G401.6 (cell line): ENCODE measurements at regions not wholly inside any gene's neighbourhood (a gene's known extent, or its start where the extent isn't known, plus 50 kb on each side); places are given as distances from the start of the nearest gene placed in this dataset.

Experiments used
- FAIRE-seq: peaks from 2 replicates; lab custom pipeline; 2012; peaks lifted over from hg19 to GRCh38; lab: Jason Lieb, UNC

DNA sequence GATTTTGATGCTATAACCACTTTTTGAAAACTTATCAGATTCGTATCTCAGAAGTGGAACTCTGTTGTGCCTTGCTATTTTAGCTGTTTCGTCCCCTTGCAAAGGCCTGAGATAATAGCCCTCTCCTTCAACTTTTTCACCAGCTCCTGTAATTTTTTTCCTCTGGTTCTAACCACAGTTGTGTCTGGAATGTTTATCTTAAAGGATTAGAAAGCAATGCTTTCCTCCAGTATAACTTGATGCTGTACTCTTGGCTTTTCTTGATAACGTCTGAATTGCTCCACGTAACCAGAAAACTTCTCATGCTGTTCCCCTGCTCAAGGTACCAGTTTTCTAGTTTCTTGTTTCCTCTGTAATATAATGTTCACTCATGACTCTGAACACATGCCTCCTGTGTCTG is 209.4 kb downstream of the DTWD2 start:
- no peak for FAIRE-seq

- no peak for FAIRE-seq
Measured at GRCh38 chr5:118777189-118777736, 211.1 kb downstream of the DTWD2 start.

DNA sequence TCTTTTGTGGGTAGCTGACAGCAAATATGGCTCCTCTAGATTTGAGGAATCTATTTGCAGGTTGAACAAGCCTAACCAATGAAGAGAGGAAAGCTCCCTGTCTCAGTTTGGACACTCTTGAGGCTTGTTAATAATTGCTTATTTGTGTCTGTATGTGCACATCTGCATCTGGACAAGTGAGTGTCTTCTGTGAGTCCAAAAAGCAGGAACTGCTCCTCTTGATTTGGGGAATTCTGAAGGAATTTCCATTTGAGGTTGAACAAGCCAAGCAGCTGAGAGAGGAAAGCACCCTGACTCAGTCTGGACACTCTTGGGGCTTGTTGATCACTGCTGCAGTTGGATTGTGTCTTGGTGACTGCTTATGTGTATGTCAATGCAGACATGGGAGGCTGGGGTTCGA is 211.6 kb downstream of the DTWD2 start:
- FAIRE-seq: no peak

- no peak for FAIRE-seq
Measured at GRCh38 chr5:118775790-118776499, 212.4 kb downstream of the DTWD2 start.

DNA sequence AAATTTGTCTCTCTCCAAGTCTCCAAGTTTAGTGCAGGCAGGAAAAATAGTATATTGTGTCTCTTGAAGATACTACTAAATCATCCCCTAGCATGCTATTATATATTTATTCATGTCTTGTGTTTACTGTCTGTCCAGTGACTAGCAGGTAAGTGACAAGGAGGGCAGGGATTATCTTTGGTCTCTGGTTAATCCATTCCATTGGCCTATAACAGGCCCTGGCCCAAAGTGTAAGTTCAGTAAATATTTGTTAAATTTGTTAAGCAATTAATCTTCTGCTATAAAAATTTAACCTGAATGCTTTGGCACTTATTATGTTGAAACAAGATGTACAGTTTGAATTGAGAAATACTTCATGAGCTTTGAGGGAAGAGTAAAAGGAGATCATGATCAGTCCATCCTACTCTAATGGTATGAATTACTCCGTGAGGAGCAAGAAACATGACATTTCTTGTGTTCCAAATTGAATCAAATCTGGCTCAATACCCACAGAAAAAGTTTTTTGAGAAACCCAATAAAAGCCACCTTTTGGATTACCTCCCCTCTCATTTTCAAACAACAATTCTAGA is 219.7 kb downstream of the DTWD2 start:
- no peak for FAIRE-seq

GRCh38 chr5:118762291-118762690 is 226.1 kb downstream of the DTWD2 start:
- FAIRE-seq: no peak

GRCh38 chr5:118761814-118762213 is 226.5 kb downstream of the DTWD2 start:
- FAIRE-seq: no peak

- no peak for FAIRE-seq
Measured at GRCh38 chr5:118752969-118753368, 235.4 kb downstream of the DTWD2 start.

- FAIRE-seq: no peak
Measured at GRCh38 chr5:118736396-118736795, 252.0 kb downstream of the DTWD2 start.

DNA sequence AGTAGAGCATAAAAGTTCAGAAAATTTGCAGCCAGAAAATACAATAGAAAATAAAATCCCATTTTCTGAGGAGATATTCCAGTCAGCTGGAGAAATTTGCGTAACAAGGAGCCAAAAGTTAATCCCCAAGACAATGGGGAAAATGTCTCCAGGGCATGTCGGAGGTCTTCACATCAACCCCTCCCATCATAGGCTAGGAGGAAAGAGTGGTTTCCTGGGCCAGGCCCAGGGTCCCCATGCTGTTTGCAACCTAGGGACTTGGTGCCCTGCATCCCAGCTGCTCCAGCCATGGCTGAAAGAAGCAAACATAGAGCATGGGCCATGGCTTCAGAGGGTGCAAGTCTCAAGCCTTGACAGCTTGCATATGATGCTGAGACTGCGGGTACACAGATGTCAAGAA is 255.0 kb downstream of the DTWD2 start:
- FAIRE-seq: no peak

GRCh38 chr5:118728191-118728590 is 260.2 kb downstream of the DTWD2 start:
- no peak for FAIRE-seq

- no peak for FAIRE-seq
Measured at GRCh38 chr5:118726891-118727290, 261.5 kb downstream of the DTWD2 start.

GRCh38 chr5:118723021-118723338 is 265.4 kb downstream of the DTWD2 start:
- FAIRE-seq: no peak

DNA sequence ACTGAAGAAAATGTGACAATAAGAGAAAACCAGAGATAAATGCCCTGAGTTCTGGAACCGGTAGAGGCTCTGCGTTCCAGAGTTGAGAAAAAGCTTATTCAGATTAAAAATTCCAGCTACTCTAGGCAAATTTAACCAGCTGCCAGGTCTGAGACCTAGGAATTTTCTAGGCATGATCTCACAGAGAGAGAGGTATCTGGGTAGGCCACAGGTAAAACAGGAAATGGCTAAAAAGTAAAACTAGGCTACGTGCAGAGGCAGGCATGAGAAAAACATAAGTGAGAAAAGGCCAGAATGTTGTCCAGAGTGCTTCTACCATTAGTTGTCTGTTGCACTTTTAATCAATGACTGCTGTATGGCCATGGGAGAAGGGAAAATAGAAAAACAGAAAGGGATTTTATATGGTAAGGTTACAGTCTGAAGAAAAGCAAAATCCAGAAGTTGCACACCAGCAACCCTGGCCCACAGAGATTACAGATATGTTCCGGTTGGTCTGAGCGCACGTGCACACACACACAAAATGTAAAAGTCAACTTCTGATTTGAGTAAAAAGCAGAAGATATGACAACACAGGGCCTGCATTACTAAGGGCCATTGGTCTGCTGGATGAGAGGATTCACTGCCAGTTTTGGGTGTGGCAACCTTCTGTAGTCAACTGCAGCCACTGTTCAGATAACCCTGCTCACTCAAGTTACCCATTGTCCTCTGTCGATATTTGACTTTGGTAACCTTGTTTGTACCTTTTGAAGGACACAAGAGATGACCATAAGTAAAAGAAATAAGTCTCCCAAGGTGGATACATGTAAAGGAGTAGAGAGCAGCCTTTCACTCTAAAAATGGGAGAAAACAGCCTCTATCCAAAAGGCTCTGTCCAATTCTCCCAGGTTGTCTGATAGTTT is 266.0 kb downstream of the DTWD2 start:
- no peak for FAIRE-seq

DNA sequence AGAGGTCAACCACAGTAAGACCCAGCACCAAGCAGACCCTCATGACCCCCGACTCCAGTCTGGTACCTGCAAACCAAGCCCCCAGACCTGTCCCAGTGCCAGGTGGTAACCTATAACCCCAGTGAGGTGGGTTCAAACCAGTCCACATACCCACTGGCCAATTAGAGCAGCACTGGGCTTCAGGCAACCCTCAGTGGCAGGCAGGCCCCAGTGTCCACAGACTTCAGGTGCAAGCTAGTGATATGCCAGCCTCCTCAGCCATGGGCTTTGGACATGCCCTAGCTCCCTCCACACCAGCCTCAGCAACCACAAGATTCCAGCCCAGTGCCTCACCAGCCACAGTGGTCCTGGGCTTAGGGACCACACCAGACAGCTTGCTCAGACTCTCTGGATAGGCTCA is 276.6 kb downstream of the DTWD2 start:
- no peak for FAIRE-seq

- FAIRE-seq: no peak
Measured at GRCh38 chr5:118705959-118706667, 282.2 kb downstream of the DTWD2 start.

- no peak for FAIRE-seq
Measured at GRCh38 chr5:118703241-118703640, 285.1 kb downstream of the DTWD2 start.

- no peak for FAIRE-seq
Measured at GRCh38 chr5:118701791-118702190, 286.6 kb downstream of the DTWD2 start.

- FAIRE-seq: no peak
Measured at GRCh38 chr5:118700510-118700909, 287.8 kb downstream of the DTWD2 start.

DNA sequence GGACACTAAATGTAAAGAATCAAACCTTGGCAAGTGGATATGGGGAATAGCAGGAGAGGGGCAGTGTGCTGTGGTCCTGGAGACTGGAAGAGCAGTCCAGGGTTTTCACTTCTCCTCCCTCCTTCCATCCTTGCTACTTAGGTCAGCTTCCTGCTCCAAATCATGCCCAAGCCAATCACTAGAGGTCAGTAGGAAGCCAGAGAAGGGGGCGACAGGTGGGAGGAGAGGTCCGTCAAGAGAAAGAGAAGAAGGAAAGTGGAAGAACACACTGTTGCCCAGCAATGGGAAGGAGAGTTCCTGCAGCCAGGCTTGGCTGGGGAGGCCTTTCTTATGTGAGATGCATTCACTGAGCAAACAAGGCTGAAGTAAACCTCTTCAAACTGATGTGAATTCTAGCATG is 289.6 kb downstream of the DTWD2 start:
- no peak for FAIRE-seq

DNA sequence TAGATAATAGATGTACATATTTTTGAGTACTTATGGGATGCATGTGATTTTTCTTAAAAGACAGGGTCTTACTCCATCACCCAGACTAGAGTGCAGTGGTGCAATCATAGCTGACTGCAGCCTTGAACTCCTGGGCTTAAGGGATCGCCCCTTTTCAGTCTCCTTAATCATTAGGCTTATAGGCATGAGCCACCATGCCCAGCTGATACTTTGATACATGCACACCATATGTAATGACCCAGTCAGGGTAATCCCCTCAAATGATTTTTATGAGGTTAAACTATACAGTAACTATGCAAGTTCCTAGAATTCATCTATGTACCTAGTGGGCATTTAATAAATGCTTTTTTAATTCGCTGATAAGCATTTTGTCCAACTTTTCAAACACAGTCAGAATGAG is 292.3 kb downstream of the DTWD2 start:
- FAIRE-seq: no peak

- FAIRE-seq: no peak
Measured at GRCh38 chr5:118692811-118693342, 295.5 kb downstream of the DTWD2 start.
